NCI-H345 (cell line): ENCODE measurements at regions not wholly inside any gene's neighbourhood (a gene's known extent, or its start where the extent isn't known, plus 50 kb on each side); places are given as distances from the start of the nearest gene placed in this dataset.
"Not testable (repeated sequence)": the region's sequence is repeated elsewhere in the genome, so short reads cannot be mapped to it uniquely, and the experiment has no call there.

Experiments
- DNase-seq: peaks from one replicate; lab custom pipeline; 2025; lab: John Stamatoyannopoulos, UW

DNA sequence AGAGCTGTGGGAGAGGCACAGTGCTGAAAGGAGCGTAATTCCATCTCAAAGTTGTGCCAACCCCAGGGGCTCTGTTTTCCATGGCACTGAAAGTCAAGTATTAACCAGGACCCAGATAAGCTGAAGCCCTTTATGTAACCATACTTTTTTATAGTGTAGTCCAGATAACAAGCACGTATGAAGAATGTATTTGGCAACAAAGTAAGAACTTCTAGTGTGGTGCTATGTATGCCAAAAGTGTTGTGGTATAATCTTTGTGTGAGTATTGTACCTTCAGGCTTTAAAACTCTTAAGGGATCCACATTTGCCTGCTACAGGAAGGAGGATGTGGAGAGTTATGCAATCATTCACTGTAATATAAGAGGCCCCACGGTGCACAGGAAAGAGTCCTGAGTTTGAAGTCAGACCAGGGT lies 129.4 kb downstream of the IBTK start:
- no peak for DNase-seq

DNA sequence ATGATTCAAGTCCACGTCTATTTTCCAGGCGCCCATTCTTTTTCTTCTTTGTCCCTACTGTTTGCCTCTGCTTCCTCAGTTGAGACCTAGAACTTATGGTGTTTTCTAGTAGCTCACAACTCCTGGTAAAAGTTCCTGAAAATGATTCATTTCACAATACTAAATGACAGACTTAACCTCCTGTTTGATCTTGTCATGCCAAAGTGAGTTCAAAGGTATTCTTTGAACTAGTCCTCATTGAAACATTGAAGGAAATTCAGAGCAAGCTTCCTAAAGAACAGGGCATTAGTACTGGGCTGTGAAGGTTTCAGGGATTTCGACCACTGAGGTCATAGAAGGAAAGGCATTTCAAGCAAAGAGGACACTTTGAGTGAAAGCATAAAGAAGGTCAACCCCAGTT lies 132.8 kb downstream of the IBTK start:
- DNase-seq: no peak

DNA sequence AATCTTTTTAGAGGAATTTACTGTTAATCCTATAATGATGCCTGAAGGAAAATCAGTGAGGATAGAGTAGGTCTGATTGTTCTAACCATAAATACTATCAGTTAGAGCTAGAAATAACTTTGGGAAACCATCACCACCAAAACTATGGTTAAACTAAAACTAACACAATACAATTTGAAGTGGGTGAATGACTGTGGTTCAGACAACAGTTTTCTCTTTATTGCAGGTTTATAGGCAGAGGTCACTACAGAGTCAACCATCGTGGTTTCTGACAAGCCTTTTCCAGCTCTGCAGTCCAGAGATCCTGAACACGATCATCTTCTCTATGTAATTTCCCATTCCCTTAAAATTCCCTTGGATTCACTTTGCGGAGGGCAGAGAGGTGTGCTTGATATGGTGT lies 134.3 kb downstream of the IBTK start:
- no peak for DNase-seq

DNA sequence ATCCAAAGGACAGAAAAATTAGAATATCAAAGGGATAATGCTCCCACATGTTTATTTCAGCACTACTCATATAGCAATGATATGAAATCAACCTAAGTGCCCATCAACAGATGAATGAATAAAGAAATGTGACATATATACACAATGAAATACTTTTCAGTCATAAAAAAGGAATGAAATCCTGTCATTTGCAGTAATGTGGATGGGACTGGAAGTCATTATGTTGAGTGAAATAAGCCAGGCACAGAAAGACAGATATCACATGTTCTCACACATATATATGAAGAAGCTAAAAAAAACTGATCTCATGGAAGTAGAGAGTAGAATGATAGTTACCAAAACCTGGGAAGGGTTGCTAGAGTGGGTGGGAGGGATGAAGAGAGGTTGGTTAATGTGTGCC lies 135.7 kb downstream of the IBTK start:
- no peak for DNase-seq

DNA sequence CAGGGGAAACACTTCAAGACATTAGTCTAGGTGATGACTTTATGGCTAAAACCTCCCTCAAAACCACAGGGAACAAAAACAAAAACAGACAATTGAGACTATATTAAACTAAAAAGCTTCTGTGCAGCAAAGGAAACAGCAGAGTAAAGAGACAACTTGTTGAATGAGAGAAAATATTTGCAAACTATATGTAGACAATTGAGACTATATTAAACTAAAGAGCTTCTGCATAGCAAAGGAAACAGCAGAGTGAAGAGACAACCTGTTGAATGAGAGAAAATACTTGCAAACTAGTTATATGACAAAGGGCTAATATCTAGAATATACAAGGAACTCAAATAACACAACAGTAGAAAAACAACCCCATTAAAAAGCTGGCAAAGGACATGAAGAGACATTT lies 136.4 kb downstream of the IBTK start:
- no peak for DNase-seq

DNA sequence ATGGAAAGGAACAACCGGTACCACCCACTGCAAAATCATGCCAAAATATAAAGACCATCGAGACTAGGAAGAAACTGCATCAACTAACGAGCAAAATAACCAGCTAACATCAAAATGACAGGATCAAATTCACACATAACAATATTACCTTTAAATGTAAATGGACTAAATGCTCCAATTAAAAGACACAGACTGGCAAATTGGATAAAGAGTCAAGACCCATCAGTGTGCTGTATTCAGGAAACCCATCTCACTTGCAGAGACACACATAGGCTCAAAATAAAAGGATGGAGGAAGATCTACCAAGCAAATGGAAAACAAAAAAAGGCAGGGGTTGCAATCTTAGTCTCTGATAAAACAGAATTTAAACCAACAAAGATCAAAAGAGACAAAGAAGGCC lies 144.4 kb downstream of the IBTK start:
- not testable (repeated sequence) for DNase-seq

DNA sequence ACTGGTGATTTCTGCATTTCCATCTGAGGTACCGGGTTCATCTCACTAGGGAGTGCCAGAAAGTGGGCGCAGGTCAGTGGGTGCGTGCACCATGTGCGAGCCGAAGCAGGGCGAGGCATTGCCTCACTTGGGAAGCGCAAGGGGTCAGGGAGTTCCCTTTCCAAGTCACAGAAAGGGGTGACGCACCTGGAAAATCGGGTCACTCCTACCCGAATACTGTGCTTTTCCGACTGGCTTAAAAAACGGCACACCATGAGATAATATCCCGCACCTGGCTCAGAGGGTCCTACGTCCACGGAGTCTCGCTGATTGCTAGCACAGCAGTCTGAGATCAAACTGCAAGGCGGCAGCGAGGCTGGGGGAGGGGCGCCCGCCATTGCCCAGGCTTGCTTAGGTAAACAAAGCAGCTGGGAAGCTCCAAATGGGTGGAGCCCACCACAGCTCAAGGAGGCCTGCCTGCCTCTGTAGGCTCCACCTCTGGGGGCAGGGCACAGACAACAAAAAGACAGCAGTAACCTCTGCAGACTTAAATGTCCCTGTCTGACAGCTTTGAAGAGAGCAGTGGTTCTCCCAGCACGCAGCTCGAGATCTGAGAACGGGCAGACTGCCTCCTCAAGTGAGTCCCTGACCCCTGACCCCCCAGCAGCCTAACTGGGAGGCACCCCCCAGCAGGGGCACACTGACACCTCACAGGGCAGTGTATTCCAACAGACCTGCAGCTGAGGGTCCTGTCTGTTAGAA lies 146.0 kb downstream of the IBTK start:
- not testable (repeated sequence) for DNase-seq

DNA sequence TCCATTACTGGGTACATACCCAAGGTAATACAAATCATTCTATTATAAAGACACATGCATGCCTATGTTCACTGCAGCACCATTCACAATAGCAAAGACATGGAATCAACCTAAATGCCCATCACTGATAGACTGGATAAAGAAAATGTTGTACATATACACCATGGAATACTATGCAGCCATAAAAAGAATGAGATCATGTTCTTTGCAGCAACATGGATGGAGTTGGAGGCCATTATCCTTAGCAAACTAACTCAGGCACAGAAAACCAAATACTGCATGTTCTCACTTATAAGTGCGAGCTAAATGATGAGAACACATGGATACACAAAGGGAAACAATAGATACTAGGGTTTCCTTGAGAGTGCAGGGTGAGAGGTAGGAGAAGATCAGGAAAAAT lies 146.8 kb downstream of the IBTK start:
- not testable (repeated sequence) for DNase-seq

DNA sequence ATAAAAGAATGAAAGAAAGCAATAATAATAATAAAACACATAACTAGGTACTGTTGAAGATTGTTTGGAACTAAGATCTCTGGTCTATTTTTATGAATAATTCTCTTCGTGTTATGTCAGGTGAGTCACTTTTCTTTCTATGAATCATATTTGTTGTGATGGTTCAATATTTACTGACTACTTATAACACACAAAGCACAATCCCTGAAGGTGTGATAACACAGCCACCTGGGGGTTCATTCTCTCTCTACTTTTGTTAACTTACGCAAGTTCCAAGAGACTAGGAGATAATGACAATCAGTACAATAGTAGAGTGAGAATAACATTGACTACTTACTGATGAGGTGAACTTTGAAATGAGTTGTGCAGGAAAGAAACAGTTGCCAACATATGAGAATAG lies 149.9 kb downstream of the IBTK start:
- DNase-seq: no peak

DNA sequence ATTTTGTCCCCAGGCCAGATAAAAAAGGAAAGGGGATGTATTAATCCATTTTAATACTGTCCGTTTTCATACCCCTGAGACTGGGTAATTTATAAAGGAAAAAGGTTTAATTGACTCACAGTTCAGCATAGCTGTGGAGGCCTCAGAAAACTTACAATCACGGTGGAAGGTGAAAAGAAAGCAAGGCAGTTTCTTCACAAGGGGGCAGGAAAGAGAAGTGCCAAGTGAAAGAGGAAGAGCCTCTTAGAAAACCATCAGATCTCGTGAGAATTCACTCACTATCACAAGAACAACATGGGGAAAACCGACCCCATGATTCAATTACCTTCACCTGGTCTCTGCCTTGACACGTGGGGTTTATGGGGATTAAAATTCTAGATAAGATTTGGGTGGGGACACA lies 152.5 kb downstream of the IBTK start:
- DNase-seq: no peak

DNA sequence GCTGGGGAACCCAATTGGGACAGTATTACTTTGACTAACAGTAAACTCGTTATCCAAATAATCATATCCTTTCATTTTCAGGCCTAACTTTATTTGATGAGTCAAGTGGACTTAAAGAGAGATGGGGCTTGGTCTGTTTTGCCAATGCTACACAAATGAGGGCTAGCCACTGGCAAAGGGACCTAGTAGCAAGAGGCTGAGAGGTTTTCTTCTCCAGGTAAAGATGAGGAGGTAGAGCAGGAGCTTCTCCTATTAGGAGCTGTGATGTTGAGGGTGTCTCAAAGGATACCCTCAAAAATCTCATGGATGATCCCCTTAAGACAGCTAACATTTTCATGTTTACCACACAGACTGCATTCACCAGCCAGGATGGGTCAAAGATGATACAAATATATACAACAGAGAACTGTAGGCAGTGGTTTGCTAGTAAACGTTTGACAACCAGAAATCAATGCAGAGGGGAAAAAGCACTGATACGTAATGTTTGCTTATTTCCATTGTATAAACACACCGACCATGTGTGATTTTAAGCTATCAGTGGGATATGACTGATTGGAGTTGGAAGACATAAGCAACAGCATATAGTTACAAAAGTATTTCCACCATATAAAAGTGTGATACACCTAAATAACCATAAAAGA lies 153.3 kb downstream of the IBTK start:
- no peak for DNase-seq

DNA sequence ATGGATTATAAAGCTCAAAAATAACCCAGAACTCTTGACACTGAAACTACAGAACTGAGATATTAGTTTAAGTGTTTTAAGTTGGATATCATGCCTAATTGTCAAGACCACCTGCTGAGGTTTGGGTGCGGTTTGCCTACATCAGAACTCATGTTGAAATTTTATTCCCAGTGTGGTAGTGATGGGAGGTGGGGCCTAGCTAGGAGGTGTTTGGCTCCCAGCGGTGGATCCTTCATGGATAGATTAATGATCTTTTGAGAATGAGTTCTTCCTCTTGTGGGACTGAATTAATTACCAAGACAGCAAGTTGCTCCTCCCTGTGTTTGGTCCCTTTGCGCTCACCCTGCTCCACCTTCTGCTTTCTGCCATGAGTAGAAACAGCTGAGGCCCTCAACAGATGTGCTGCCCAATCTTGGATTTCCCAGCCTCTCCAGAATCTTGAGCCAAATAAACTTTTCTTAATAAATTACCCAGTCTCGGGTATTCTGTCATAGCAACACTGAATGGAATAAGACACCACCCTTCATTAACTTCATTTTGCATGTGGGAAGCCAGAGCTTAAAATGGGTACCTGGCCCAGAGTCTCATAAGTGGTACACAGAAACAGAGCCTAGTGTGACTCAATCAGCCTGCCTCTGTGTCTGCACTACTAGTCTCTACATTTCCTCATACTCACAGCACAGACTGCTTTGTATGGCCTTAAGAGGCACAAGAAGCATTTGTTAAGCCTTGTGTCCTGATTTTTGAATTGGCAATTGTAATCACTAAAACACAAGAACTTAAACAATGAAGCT lies 158.4 kb downstream of the IBTK start:
- DNase-seq: no peak

DNA sequence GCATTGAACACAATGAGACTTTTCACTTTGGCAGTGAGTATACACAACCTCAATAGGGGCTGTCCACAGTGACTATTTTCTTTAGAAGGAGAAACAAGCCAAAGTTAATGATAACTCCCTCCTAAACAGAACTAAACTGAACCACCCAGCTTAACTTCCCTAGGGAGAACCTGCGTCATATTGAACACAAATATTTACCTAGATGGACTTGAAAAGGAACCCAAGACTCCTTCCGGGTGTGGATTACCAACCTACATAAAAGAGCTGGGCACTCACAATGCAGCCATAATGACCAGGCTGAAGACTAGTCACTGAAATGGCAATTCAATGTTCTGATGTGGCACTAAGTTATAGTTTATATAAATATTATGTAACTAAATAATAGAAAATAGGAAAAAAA lies 160.6 kb downstream of the IBTK start:
- DNase-seq: no peak

DNA sequence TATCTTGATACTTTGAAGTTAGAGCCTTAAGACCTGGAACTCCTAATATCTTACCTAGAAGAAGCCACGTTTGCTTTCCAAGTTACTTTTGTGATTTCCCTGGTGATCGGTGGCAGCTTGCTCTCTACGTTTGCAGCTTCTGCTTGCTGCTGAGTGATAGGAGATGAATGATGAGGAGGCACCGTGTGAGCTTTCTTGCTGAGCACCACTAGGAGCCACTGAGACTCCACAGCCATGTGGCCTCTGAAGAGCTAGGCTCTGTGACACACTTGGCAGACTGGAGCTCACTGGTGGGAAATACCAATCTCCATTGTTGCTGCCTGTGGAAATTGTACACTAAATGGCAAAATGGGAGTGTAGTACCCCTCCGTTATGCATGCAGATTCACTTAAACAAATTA lies 161.8 kb downstream of the IBTK start:
- DNase-seq: no peak

DNA sequence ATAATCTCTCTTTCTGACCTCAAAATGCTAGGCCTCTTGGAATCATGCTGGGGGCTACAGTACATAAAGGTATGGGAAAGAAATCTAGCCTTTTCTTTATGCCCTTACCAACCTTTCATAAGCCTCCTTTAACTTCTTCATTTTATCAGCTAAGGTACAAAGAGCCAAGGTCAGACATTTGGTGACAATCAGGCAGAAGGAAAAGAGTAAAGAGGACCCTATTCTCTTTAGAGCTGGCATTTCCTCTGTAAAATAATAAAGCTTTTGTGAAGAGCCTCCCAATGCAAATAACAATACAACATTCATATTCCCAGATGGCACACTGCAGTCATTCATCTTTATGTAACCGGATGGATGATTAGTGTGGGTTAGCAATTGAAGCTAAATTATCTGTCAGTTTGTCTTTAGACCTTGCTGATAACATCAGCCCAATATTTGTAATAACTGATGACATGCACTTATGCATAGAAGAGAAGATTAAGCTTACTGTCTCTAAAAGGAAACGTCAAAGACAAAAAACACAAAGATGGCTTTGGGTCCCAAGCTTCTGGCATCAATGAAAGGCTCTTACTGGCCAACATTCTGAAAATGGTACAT lies 163.1 kb downstream of the IBTK start:
- no peak for DNase-seq

DNA sequence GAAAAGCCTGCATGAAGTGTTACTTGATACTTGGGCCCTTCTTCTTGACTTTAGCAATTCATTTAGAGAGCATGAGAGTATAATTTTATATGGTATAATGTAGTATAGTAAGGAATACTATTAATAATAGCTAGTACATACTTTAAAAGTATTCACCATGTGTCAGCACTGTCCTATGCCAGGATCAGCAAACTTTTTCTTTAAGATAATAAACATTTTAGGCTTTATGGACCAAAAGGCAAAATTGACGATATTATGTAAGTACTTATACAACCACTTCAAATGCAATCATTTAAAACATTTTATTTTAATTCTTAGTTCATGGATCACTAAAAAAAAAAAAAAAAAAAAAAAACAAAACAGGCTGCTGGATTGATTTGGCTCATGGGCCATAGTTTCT lies 163.9 kb downstream of the IBTK start:
- no peak for DNase-seq

DNA sequence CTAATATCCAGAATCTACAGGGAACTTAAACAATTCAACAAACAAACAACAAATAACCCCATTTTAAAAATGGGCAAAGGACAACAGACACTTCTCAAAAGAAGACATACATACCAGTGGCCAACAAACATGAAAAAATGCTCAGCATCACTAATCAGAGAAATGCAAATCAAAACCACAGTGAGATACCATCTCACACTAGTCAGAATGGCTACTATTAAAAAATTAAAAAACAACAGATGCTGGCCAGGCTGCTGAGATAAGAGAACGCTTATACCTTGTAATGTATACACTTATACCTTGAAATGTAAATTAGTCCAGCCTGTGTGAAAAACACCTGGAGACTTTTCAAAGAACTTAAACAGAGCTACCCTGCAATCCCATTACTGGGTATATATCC lies 166.8 kb downstream of the IBTK start:
- DNase-seq: no peak

DNA sequence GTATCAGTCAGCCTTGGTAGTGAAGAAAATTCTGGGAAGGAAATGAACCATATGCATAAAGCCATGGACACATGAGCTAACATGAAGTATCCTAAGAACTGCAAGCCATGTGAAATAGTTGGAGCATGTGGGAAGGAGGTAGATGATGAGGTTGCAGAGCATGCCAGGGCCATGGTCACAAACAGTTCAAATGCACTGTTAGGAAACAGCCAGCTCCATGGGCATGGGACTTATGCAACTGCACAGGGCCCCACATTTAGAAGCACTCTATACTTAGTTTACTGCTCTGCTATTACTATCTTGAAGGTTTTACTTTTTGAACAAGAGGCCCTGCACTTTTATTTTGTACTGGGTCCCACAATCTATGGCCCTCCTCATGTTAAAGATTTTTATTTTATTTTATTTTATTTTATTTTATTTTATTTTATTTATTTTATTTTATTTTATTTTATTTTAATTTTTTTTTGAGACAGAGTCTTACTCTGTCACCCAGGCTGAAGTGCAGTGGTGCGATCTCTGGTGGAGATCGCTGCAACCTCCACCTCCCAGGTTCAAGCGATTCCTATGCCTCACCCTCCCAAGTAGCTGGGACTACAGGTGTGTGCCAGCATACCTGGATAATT lies 169.1 kb downstream of the IBTK start:
- no peak for DNase-seq

DNA sequence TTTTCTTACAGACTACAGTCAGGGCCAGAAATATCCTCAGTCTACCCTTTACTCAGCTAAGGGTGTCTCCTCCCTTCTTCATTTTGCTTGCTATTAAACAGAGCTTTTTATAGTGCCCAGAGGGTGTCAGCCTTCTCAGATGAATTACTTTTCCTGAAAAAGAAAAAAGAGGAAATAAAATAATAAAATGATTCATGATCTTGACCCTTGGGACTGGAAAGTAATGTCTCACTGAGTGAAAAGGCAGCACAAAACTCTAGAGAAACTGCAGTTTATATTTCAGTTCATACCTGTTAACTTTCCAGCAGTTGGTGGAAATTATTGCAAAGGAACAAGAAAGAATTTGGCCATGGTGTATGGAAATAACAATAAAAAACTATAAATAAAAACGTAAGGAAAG lies 170.6 kb downstream of the IBTK start:
- no peak for DNase-seq

DNA sequence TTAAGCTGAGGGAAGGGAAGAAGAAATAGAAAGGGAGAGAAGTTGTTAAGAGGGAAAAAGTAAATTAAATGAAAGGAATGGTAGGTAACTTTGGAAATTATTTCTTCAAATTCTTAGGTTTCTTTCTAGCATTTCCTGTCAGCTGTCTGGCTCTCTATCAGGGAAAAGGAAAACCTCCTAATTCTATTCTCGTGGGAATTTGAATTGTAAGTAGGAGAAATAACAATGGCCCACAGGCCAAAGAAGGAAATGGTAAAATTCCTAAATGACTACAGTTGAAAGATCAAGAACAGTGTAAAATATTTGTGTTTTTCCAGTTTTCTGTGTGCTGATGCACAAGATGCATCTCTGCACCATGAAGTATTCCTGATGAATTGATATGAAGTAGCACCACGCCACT lies 173.0 kb downstream of the IBTK start:
- no peak for DNase-seq

DNA sequence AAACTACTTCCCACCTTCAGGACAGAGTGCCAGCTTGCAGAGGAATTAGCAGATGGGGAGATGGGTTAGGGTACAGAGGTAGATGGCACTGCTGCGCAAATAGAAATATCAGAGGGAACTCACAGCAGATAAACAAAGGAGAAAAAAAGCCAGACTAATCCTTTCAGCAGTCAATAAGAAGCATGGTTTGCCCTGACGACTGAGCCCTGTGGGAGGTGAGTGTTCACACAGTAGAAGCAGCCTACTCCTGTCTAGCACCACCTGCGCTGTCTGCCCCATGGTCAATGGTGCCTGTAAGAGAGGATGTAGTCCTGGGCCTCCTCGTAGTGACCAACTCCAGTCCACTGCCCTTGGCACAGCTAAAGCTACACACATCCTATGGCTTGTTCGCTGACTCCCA lies 174.1 kb downstream of the IBTK start:
- DNase-seq: peak; percentile 58

DNA sequence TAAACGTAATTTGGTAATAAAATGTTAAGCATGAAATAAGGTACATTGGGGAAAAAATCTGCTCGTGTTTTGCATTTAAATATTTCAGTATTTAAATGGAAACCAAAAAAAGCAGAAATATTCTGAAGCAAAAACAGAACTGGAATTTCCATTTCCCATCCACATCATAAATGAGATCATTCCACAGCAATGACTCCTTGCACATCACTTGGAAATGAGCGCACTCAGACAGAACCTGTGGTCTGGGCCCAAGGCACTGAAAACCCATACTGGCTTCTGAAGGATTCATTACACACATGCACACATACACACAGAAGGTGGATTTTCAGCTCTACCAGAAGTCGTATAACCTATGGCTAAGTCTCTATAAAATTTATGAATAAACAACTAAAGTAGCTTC lies 174.8 kb downstream of the IBTK start:
- no peak for DNase-seq
